Activated CD8-positive, alpha-beta memory T cell treated with anti-CD3 and anti-CD28 coated beads for 24 hours (primary cell): ENCODE measurements at regions not wholly inside any gene's neighbourhood (a gene's known extent, or its start where the extent isn't known, plus 50 kb on each side); places are given as distances from the start of the nearest gene placed in this dataset.

ENCODE experiments used
- DNase-seq: peaks from one replicate; pipeline ENCODE4 v3.0.0-alpha.2; 2020

GRCh38 chr7:156022483-156023459 lies 210.5 kb upstream of the SHH start:
- peak; percentile 47 for DNase-seq

- peak; percentile 47 for DNase-seq
These were observed 209.2 kb upstream of the SHH start for GRCh38 chr7:156021471-156021870.

- peak; percentile 40 for DNase-seq
These were observed 208.3 kb upstream of the SHH start for GRCh38 chr7:156020566-156020965.

- DNase-seq, result peak; percentile 56
These were observed 207.7 kb upstream of the SHH start for GRCh38 chr7:156019776-156020565.

- DNase-seq, result peak; percentile 51
These were observed 207.0 kb upstream of the SHH start for GRCh38 chr7:156019308-156019707.

- DNase-seq, result peak; percentile 32
These were observed 205.8 kb upstream of the SHH start for GRCh38 chr7:156017916-156018700.

- DNase-seq, result peak; percentile 24
These were observed 205.2 kb upstream of the SHH start for GRCh38 chr7:156017431-156017830.

- DNase-seq, result peak; percentile 26
These were observed 203.2 kb upstream of the SHH start for GRCh38 chr7:156015237-156016020.

- DNase-seq, result peak; percentile 38
These were observed 202.5 kb upstream of the SHH start for GRCh38 chr7:156014808-156015207.

- no peak for DNase-seq
These were observed 201.9 kb upstream of the SHH start for GRCh38 chr7:156014201-156014600.

GRCh38 chr7:156012412-156012811 lies 200.1 kb upstream of the SHH start:
- no peak for DNase-seq

- no peak for DNase-seq
These were observed 197.3 kb upstream of the SHH start for GRCh38 chr7:156009569-156009968.

GRCh38 chr7:156006876-156007275 lies 194.6 kb upstream of the SHH start:
- DNase-seq, result peak; percentile 19

- no peak for DNase-seq
These were observed 193.8 kb upstream of the SHH start for GRCh38 chr7:156006024-156006423.

- DNase-seq, result peak; percentile 41
These were observed 193.0 kb upstream of the SHH start for GRCh38 chr7:156005202-156005691.

GRCh38 chr7:156004265-156005201 lies 192.3 kb upstream of the SHH start:
- peak; percentile 47 for DNase-seq

- DNase-seq, result peak; percentile 46
These were observed 191.2 kb upstream of the SHH start for GRCh38 chr7:156003220-156004162.

GRCh38 chr7:156002362-156003066 lies 190.3 kb upstream of the SHH start:
- DNase-seq, result peak; percentile 56
